Globus pallidus (tissue), 1 donor: ENCODE measurements at regions not wholly inside any gene's neighbourhood (a gene's known extent, or its start where the extent isn't known, plus 50 kb on each side); places are given as distances from the start of the nearest gene placed in this dataset.
"Not testable (repeated sequence)": the region's sequence is repeated elsewhere in the genome, so short reads cannot be mapped to it uniquely, and the experiment has no call there.

Experiments
- DNase-seq: peaks from one replicate; pipeline ENCODE4 v3.0.0-alpha.2; 2015; ENCODE audit warnings: low spot score

- DNase-seq, result not testable (repeated sequence)
Measured at GRCh38 chr11:14573539-14574057, 53.4 kb upstream of the PSMA1 start.

DNA sequence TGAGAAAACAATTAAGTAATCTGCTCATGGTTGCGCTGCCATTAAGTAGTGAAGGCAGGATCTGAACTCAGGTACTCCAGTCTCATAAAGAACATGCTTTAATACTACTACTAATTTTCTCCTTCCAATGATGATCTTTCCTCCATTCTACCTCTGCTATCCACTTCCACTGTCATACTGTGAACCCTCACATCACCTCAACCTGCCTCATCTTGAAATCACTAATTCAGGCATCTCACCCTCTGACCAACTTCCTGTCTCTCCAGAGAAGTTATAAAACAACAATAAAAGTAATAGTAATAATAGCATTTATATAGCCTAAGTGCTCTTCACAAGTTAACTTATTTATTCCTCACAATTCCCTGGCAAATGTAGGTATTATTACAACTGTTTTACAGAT, 57.1 kb upstream of the PSMA1 start:
- no peak for DNase-seq

GRCh38 chr11:14577835-14578529, 57.8 kb upstream of the PSMA1 start:
- DNase-seq, result no peak

DNA sequence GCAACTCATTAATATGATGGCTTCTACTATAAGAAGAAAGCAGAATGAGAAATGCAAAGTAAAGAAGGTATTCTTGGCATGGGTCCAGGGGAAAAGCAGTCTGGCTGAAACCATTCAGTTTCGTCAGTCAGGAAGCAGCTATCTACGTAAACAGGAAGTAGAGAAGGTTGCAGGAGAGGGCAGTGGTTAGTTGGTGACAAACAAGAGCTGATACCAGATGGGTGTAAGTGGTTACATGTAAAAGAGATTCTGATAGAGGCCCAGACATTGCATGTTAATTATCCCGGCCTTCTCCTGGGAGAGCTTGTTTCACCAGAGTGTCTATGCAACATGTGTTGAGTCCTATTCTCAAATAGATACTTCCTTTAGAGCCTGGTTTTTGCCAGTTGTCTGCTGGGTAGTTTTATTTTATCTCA, 58.4 kb upstream of the PSMA1 start:
- DNase-seq, result peak; percentile 29

- no peak for DNase-seq
Measured at GRCh38 chr11:14579646-14580045, 59.5 kb upstream of the PSMA1 start.

DNA sequence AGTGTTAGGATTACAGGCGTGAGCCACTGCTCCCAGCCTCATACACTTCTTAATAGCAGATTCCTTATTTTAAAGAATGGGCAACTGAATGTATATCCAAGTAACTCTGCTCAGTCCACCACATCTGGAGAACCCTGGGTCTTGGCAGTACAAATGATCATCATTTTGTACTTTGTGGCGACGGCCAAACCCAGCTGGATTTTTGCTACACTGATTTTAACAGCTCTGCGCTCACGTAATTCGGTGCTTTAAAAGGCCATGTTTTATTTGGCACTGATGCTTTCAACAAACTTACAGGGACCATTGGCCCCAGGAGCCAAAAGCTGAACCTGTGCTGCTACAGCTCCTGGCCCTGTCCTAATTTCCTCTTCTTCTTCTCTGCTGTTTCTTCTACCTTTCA, 60.8 kb upstream of the PDE3B start:
- DNase-seq, result no peak

DNA sequence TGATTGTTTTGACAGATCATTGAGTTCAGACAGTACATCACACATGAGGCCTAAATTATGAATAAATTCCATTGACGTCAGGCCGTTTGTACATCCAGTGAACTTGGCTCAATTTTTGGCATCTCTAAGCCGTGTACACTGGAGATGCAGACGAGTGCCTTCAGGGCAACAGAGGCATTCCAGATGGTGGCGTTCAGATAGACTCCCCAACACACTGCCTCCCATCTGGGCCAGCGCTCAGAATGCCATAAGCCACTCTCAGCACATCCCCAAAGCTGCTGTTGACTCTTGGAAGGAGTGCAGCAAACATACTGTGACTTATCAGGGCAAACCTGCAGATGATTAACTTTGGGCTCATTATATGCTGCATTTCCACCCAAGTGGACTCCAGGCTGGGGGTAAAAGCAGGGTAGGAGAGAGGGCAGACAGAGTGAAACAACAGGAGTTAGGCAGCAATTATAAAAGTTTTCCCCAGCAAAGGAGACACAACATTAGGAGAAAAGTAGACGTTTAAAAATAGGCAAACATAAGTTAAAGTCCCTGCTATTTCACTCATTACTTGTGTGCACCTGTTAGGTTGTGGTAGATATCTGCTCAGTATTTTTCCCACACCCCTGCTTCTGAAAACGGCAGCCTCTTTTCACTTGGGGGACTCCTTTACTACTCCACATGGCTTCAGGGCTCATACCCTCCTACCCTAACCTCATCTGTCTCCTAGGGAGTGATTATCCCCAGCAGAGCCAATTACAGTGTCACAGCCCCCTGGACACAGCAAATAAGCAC, 60.2 kb upstream of the PDE3B start:
- no peak for DNase-seq

- no peak for DNase-seq
Measured at GRCh38 chr11:14584035-14584363, 59.6 kb upstream of the PDE3B start.

DNA sequence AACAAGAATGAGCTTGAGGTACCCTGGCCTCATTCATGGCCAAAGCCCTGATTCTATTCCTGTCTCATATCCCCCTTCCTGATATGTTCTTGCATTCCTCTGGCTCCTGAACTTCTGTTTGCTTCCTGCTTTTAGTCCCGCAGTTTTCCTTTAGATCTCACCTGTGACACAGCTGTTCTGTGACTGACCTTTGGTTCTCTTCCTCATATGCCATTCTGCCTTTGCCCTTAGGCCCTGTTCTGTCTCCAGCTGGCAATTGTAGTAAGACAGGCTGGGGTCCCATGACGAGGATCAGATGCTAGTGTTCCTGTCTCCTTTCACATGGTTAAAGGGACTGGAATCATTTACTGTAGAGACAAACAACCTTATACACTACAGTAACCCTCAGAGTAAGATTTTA, 59.0 kb upstream of the PDE3B start:
- DNase-seq, result no peak

DNA sequence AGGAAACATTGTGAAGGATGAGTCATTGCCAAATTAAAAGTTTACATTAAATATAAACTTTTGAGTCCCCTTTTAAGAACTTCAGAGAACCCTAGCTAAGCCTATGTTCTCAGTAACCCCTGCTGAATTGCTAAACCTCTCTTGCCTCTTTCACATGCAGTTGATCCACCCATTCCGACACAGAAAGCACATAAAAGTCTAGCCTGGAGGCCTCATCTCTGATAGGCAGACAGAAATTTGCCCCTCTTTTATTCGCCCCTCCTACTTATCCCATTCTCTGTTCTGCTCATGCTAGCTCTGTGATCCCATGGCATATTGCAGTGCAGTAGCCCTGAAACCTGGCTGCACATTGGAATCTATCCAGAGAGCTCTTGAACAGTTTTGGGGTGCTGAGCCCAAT, 58.2 kb upstream of the PDE3B start:
- no peak for DNase-seq

DNA sequence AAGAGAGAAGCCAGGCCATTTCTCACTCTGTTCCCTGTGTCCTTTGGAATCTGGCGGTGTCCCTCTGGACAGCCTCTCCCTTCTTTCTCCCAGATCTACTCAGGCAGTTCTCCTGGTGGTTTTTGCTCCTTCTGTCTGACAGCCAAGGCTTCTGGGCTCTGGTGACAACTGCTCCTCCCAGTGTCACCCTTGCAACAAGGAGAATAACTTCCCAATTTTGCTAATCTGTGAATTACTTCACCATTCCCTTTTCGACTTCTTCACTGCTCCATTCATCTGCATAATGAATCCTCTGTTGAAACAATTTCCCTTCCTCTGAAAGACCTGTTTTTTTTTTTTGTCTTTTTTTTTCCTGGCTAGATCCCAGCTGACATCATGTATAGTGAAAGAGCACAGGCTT, 56.3 kb upstream of the PDE3B start:
- no peak for DNase-seq

DNA sequence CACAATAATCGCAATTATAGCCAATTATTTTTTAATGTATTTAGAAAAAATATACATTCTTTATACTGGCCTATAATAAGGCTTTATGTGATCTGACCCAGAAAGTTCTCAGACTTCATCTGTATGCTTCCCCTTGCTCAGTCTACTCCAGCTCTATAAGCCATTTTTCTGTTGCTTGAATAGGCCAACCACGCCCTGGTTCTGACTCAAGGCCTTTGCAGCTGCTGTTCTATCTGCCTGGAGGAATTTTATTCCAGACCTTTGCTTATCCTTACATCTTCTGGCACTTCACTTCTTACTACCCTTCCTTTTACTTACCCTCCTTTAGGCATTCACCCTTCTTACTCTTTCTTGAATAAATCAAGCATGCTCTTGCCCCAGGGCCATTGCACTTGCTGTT, 54.9 kb upstream of the PDE3B start:
- no peak for DNase-seq

GRCh38 chr11:14589421-14589820, 54.2 kb upstream of the PDE3B start:
- DNase-seq, result no peak

DNA sequence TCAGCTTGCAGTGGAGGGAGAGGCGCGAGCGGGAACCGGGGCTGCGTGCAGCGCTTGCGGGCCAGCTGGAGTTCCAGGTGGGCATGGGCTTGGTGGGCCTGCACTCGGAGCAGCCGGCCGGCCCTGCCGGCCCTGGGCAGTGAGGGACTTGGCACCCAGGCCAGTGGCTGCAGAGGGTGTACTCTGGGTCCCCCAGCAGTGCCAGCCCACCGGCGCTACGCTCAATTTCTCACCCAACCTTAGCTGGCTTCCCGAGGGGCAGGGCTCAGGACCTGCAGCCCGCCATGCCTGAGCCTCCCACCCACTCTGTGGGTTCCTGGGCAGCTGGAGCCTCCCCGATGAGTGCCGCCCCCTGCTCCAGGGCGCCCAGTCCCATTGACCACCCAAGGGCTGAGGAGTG, 52.6 kb upstream of the PDE3B start:
- not testable (repeated sequence) for DNase-seq

DNA sequence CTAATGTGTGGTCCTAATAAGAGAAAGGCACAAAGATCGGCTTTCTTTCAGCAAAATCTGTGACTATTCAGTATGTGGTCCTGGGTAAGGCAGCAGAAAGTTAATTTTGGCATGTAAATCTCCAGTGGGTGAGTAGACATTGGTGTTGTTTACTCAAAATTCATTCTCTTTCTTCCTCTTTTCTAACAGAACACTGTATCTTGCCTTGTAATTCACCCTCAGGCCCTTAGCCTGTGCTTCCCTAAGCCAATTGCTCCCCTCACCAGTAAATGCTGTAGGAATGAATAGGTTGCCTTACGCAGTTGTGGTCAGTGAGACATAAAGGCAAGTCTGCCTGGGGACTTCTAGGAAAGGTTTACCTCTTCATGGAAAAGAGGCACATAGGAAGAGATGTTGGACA, 49.9 kb upstream of the PDE3B start:
- DNase-seq, result no peak
